HG03066 (cell line): ENCODE measurements at regions not wholly inside any gene's neighbourhood (a gene's known extent, or its start where the extent isn't known, plus 50 kb on each side); places are given as distances from the start of the nearest gene placed in this dataset.
"Not testable (repeated sequence)": the region's sequence is repeated elsewhere in the genome, so short reads cannot be mapped to it uniquely, and the experiment has no call there.

Source experiments
- ATAC-seq: cut with Tn5 transposase; IDR thresholded peaks from one replicate; pipeline ENCODE4 v1.9.1; 2021; ENCODE audit warnings: low read depth; ENCODE audit not compliant: unreplicated experiment

GRCh38 chr11:109958821-109959166 is 134.4 kb upstream of the ZC3H12C start:
- no peak for ATAC-seq

GRCh38 chr11:109960831-109961230 is 132.4 kb upstream of the ZC3H12C start:
- no peak for ATAC-seq

- no peak for ATAC-seq
Measured at GRCh38 chr11:109961261-109961660, 131.9 kb upstream of the ZC3H12C start.

GRCh38 chr11:109963101-109963500 is 130.1 kb upstream of the ZC3H12C start:
- ATAC-seq = no peak

GRCh38 chr11:109964487-109964886 is 128.7 kb upstream of the ZC3H12C start:
- ATAC-seq = no peak

- ATAC-seq = not testable (repeated sequence)
Measured at GRCh38 chr11:109965445-109965844, 127.7 kb upstream of the ZC3H12C start.

GRCh38 chr11:109965926-109966325 is 127.3 kb upstream of the ZC3H12C start:
- ATAC-seq = not testable (repeated sequence)

- ATAC-seq = not testable (repeated sequence)
Measured at GRCh38 chr11:109967136-109967535, 126.1 kb upstream of the ZC3H12C start.

GRCh38 chr11:109968299-109968698 is 124.9 kb upstream of the ZC3H12C start:
- ATAC-seq = no peak

GRCh38 chr11:109968781-109969180 is 124.4 kb upstream of the ZC3H12C start:
- ATAC-seq = no peak

- ATAC-seq = peak; percentile 56
Measured at GRCh38 chr11:109970516-109971183, 122.5 kb upstream of the ZC3H12C start.

GRCh38 chr11:109971184-109971523 is 122.0 kb upstream of the ZC3H12C start:
- no peak for ATAC-seq

- ATAC-seq = peak; percentile 71
Measured at GRCh38 chr11:109972181-109972715, 120.9 kb upstream of the ZC3H12C start.

- no peak for ATAC-seq
Measured at GRCh38 chr11:109972939-109973338, 120.3 kb upstream of the ZC3H12C start.

GRCh38 chr11:109973486-109973885 is 119.7 kb upstream of the ZC3H12C start:
- no peak for ATAC-seq

- no peak for ATAC-seq
Measured at GRCh38 chr11:109974523-109974922, 118.7 kb upstream of the ZC3H12C start.

- ATAC-seq = no peak
Measured at GRCh38 chr11:109978895-109979294, 114.3 kb upstream of the ZC3H12C start.

- ATAC-seq = no peak
Measured at GRCh38 chr11:109981031-109981636, 112.1 kb upstream of the ZC3H12C start.

- ATAC-seq = no peak
Measured at GRCh38 chr11:109983358-109983757, 109.8 kb upstream of the ZC3H12C start.

GRCh38 chr11:109984634-109985289 is 108.4 kb upstream of the ZC3H12C start:
- peak; percentile 99 for ATAC-seq

- no peak for ATAC-seq
Measured at GRCh38 chr11:109986488-109986887, 106.7 kb upstream of the ZC3H12C start.

- no peak for ATAC-seq
Measured at GRCh38 chr11:109991835-109992234, 101.4 kb upstream of the ZC3H12C start.
